Fibroblast of villous mesenchyme (primary cell): ENCODE measurements at regions not wholly inside any gene's neighbourhood (a gene's known extent, or its start where the extent isn't known, plus 50 kb on each side); places are given as distances from the start of the nearest gene placed in this dataset.

Source experiments
- DNase-seq: peaks from one replicate; pipeline ENCODE4 v3.0.0-alpha.2; 2010; ENCODE audit warnings: low read depth
- H3K4me3 ChIP-seq: 2 replicates; pipeline ENCODE4 v1.5.1; 2011; ENCODE audit warnings: low read depth, mild to moderate bottlenecking, low read length
- TF ChIP-seq, protein P1 (sequence below): IDR thresholded peaks from 2 replicates; pipeline ENCODE4 v1.5.1; 2012; ENCODE audit warnings: low read depth, mild to moderate bottlenecking, low read length; ENCODE audit not compliant: insufficient read depth

DNA sequence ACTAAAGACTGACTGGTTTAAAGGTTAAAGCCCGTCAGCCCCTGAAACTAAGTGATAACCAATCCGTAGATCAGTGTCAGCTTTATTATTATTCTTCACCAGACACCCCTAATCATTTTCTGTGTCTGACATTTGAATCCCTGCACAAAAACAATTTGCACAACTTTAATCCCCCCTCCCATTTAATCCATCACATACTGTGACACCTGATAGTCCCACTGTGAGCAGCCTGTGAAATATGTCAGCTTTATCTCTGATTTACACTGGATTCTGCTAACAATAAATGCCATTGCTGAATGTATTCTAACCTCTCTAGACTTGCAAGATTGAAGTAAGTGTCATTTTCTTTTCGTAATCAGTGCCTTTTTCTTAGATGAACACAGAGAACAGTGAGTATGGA lies 2089.0 kb upstream of the RAG2 start:
- TF ChIP-seq, protein P1, sequence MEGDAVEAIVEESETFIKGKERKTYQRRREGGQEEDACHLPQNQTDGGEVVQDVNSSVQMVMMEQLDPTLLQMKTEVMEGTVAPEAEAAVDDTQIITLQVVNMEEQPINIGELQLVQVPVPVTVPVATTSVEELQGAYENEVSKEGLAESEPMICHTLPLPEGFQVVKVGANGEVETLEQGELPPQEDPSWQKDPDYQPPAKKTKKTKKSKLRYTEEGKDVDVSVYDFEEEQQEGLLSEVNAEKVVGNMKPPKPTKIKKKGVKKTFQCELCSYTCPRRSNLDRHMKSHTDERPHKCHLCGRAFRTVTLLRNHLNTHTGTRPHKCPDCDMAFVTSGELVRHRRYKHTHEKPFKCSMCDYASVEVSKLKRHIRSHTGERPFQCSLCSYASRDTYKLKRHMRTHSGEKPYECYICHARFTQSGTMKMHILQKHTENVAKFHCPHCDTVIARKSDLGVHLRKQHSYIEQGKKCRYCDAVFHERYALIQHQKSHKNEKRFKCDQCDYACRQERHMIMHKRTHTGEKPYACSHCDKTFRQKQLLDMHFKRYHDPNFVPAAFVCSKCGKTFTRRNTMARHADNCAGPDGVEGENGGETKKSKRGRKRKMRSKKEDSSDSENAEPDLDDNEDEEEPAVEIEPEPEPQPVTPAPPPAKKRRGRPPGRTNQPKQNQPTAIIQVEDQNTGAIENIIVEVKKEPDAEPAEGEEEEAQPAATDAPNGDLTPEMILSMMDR = no peak
- no peak for DNase-seq
- no peak overlapping the region for H3K4me3 ChIP-seq

DNA sequence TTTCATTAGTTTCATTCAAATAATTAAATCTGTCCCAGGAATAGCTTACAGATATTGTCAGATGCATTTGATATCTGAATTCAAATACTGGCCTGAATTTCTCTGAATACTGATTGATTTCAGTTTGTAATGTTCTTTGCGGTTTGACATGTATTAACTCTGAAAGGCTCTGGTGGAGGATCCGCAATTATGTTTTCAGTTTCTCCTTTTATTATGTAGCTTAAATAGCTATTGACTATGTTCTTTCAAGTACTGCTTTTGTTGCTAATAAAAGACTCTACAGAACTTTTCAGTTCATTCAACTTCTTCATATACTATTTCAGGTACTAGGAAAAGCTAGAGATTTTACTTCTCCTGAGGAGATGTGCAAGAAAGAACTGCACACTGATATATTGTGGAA lies 2085.4 kb upstream of the RAG2 start:
- H3K4me3 ChIP-seq = no peak overlapping the region
- no peak for DNase-seq
- TF ChIP-seq, protein P1 = no peak

DNA sequence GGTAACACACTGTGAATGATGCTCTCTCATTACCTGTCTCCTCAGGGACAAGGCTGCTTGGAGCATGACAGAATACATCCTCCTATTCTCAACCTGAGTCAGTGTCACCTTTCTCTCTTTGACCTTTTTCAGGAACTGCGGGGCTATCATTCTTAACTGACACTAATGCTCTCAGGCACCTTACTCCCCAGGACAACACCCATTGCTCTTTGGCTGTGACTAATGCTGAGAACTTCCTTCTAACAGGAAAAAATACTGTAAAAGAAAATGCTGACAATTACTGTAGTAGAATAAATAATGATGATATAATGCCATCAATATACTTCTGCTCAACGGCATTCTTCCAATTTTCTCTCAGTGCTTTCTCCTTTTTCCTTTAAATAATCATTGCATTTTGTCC lies 2082.7 kb upstream of the RAG2 start:
- H3K4me3 ChIP-seq = no peak overlapping the region
- TF ChIP-seq, protein P1 = no peak
- DNase-seq = no peak

DNA sequence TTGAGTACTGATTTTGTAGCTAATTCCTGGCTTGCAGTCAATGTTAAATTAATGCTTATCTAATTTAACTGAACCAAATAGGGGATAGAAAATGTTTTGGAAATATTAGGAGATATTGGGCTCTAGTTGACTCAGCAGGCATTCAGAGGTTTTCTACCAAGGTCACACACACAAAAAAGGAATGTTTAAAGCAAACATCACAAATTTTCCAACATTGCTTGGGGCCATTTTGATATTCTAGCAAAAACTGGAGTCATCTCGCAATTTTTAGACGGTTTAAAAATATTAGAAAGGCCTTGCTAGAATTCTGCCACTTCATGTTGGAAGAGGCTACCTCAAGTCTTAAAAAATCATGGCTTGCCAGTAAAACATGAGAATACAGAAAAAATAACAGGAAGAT lies 2082.1 kb upstream of the RAG2 start:
- no peak overlapping the region for H3K4me3 ChIP-seq
- TF ChIP-seq, protein P1 = no peak
- DNase-seq = no peak

DNA sequence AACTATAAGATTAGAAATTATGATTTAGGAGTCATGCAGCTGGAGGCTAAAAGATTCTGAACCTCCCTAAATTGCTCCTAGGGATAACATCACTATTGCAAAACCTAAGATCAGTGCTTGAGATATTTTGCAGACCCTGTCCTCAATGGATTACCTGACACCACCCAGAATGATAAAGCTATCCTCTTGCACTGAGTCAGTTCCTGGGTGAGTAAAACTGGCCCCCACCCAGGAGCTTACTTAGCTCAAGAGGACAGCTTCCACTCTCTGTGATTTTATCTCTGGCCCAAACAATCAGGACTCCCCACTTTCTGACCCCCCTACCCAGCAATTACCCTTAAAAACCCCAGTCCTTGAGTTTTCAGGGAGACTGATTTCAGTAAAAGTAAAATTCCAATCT lies 2074.4 kb upstream of the RAG2 start:
- TF ChIP-seq, protein P1 = no peak
- H3K4me3 ChIP-seq = no peak overlapping the region
- no peak for DNase-seq

DNA sequence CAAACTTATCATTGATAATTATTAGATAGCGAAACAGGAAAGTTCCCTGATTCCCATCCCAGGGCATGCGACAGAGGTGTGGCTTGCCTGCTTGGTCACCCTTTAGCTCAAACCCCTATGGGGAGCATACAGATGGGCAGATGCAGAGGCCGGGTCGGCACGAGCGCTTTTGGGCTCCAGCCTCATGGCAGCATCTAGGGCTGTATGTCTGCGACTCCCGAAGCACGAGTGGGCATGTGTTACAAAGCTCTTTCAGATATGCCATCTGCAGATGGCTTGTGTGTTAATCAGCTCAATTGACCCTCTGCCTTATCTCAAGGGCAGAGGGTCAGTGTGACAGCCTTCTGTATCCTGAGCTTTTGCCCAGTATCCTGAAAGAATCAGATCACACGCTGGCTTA lies 2069.3 kb upstream of the RAG2 start:
- no peak overlapping the region for H3K4me3 ChIP-seq
- DNase-seq = no peak
- TF ChIP-seq, protein P1 = no peak

DNA sequence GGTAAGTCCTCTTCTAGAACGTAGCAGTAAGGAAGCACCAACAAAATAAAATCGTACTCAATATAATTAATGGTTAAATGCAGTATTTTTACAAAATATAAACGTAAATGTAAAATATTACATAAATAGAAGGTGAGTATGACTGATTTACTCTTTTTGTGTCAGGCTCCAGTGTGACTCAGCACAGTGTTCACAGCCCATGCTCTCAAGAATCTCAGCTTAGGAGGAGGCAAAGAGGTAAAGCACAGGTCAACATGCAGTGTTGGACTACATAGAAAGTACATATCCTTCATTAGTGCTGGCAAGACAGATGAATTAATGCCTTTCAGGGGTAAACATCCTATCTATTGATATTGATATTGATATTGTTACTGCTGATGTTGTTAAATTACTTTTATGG lies 2050.6 kb upstream of the RAG2 start:
- TF ChIP-seq, protein P1 = no peak
- DNase-seq = no peak
- H3K4me3 ChIP-seq = no peak overlapping the region
